K562 (cell line): ENCODE measurements at regions not wholly inside any gene's neighbourhood (a gene's known extent, or its start where the extent isn't known, plus 50 kb on each side); places are given as distances from the start of the nearest gene placed in this dataset.
"Not testable (repeated sequence)": the region's sequence is repeated elsewhere in the genome, so short reads cannot be mapped to it uniquely, and the experiment has no call there.

Experiments
- ATAC-seq: fragments of 200-7000 bp; cut with Tn5 transposase; 3 replicates; pipeline ENCODE4 v1.9.1; 2020; ENCODE audit warnings: moderate library complexity
- BruUV-seq: library from RNA; stranded (reverse); fragments of 400-500 nt; replicated peaks from 2 replicates; lab custom pipeline; 2021; lab: Mats Ljungman, UMichigan
- CTCF ChIA-PET: fragments of 300-600 bp; formaldehyde crosslinking; extraction: SDS; loops from one replicate; lab custom pipeline; 2021; ENCODE audit warnings: low intra/inter-chr PET ratio; lab: Yijun Ruan, JAX
- POLR2A ChIA-PET: fragments of 300-600, 350-650 bp; sonication (Branson Sonifier 250); formaldehyde crosslinking; extraction: SDS; loops from one replicate; lab custom pipeline; 2021; ENCODE audit warnings: antibody characterized with exemption, inconsistent platforms; lab: Yijun Ruan, JAX
- DNase-seq, 4 experiments: peaks; one replicate each; pipeline versions ENCODE4 v3.0.0 to v3.0.0-alpha.2; 2011 to 2018; ENCODE audit warnings: low spot score in 3 of 4, mixed read lengths in 3 of 4; ENCODE audit errors: extremely low read depth in 1 of 4
- FAIRE-seq: peaks from 2 replicates; lab custom pipeline; 2011; peaks lifted over from hg19 to GRCh38; lab: Jason Lieb, UNC
- H2AFZ ChIP-seq: 2 replicates; pipeline ENCODE4 v1.6.0; 2011; ENCODE audit warnings: low read depth, low read length, control low read depth, inconsistent platforms
- H3K27ac ChIP-seq: fragments of 200-600 bp; 3 replicates; pipeline ENCODE4 v1.8.0; 2011; ENCODE audit warnings: low read depth, mild to moderate bottlenecking, control low read depth, inconsistent platforms, low read length, moderate library complexity, mixed read lengths; ENCODE audit errors: extremely low read depth
- H3K27me3 ChIP-seq, 2 experiments: fragments of 300-600 bp in 1 of 2; 2 replicates in 1 of 2; 3 replicates in 1 of 2; pipeline versions ENCODE4 v1.6.0 to v1.8.0; 2011; ENCODE audit warnings: inconsistent platforms in 2 of 2, low read length in 2 of 2, mild to moderate bottlenecking in 1 of 2, mixed read lengths in 1 of 2, moderate library complexity in 1 of 2; ENCODE audit not compliant: control insufficient read depth in 2 of 2, insufficient read depth in 2 of 2
- H3K36me3 ChIP-seq: fragments of 300-600 bp; 3 replicates; pipeline ENCODE4 v1.8.0; 2011; ENCODE audit warnings: mild to moderate bottlenecking, low read length, inconsistent platforms; ENCODE audit not compliant: control insufficient read depth, insufficient read depth
- H3K4me1 ChIP-seq, 2 experiments: fragments of 200-600 bp in 1 of 2; replicated peaks in 1 of 2; 2 replicates in 1 of 2; 3 replicates in 1 of 2; pipeline versions ENCODE4 v1.5.1 to v1.8.0; 2011; ENCODE audit warnings: inconsistent platforms in 2 of 2, low read length in 2 of 2, mild to moderate bottlenecking in 1 of 2, mixed read lengths in 1 of 2, moderate library complexity in 1 of 2; ENCODE audit not compliant: control insufficient read depth in 2 of 2, insufficient read depth in 2 of 2
- H3K4me2 ChIP-seq: 2 replicates; pipeline ENCODE4 v1.6.1; 2011; ENCODE audit warnings: low read length, control low read depth, inconsistent platforms, mixed read lengths; ENCODE audit not compliant: insufficient read depth
- H3K4me3 ChIP-seq: fragments of 200-600 bp; sonication (generic), shearing (Covaris generic); 2 replicates; pipeline ENCODE4 v1.5.1; 2016; ENCODE audit warnings: control low read depth, inconsistent platforms
- H3K79me2 ChIP-seq: fragments of 200-600 bp; 3 replicates; pipeline ENCODE4 v1.8.0; 2011; ENCODE audit warnings: low read length, inconsistent platforms; ENCODE audit not compliant: control insufficient read depth, insufficient read depth
- H3K9ac ChIP-seq, 2 experiments: 2 replicates each; pipeline versions ENCODE4 v1.6.0 to v1.6.1; 2011; ENCODE audit warnings: low read depth in 2 of 2, low read length in 2 of 2, control low read depth in 1 of 2, inconsistent platforms in 1 of 2, mild to moderate bottlenecking in 1 of 2, mixed read lengths in 1 of 2; ENCODE audit not compliant: insufficient read depth in 1 of 2
- H3K9me1 ChIP-seq: one replicate; pipeline ENCODE4 v1.6.0; 2011; ENCODE audit warnings: inconsistent platforms, mild to moderate bottlenecking, low read length, moderate library complexity; ENCODE audit not compliant: control insufficient read depth, insufficient read depth
- H3K9me3 ChIP-seq: replicated peaks from 2 replicates; pipeline ENCODE4 v1.5.1; 2011; ENCODE audit warnings: low read depth, low read length, inconsistent platforms; ENCODE audit not compliant: control insufficient read depth, insufficient read depth
- H4K20me1 ChIP-seq: replicated peaks from 2 replicates; pipeline ENCODE4 v1.6.1; 2011; ENCODE audit warnings: low read length, inconsistent platforms, mixed read lengths; ENCODE audit not compliant: control insufficient read depth, insufficient read depth
- ESRRA ChIP-seq: fragments of 450-650 bp; IDR thresholded peaks from 2 replicates; pipeline ENCODE4 v1.6.1; 2014; ENCODE audit warnings: low read depth, mild to moderate bottlenecking, moderate library complexity, borderline replicate concordance
- ZBTB11 ChIP-seq, 3 experiments: fragments of 200-800 bp in 1 of 3; fragments of 250-450 bp in 1 of 3; fragments of 450-650 bp in 1 of 3; sonication (Bioruptor Pico) in 1 of 3; sonication (Bioruptor generic) in 1 of 3; formaldehyde crosslinking in 1 of 3; IDR thresholded peaks; 2 replicates each; pipeline versions ENCODE4 v1.6.1 to v1.8.0; 2016 to 2022; ENCODE audit warnings: mild to moderate bottlenecking in 2 of 3, missing genetic modification characterization in 2 of 3, missing compliant biosample characterization in 1 of 3, moderate library complexity in 1 of 3
- ZNF146 ChIP-seq: IDR thresholded peaks from one replicate; pipeline ENCODE4 v1.6.1; 2018; ENCODE audit warnings: missing compliant biosample characterization; ENCODE audit not compliant: unreplicated experiment
- in situ Hi-C: fragments of 300-500 bp; cut with MboI; formaldehyde crosslinking; loops from 4 replicates; pipeline ENCODE4 v1.15.0; 2018; ENCODE audit warnings: inconsistent platforms, mixed read lengths
- intact Hi-C: fragments of 100-400 bp; cut with micrococcal nuclease; formaldehyde crosslinking; loops from 2 replicates; pipeline ENCODE4 v1.14.2; 2022

- TF ChIP-seq ZBTB11 (CRISPR knock-in tag; IDR thresholded peaks at IDR 0.05) (no peak), ESRRA (no peak)
- TF ChIP-seq, all 486 proteins: peak for 0
Observed at GRCh38 chr5:67636091-67636490, 439.5 kb upstream of the CD180 start (continued).

GRCh38 chr5:67627079-67627478, 430.5 kb upstream of the CD180 start:
- H4K20me1 ChIP-seq, DNase-seq, H3K9me1 ChIP-seq, BruUV-seq, FAIRE-seq, H3K36me3 ChIP-seq, H3K4me1 ChIP-seq, intact Hi-C loops, H3K79me2 ChIP-seq, H3K27me3 ChIP-seq, in situ Hi-C loops, CTCF ChIA-PET, H3K4me3 ChIP-seq, H2AFZ ChIP-seq, H3K9me3 ChIP-seq, H3K4me2 ChIP-seq, ATAC-seq, H3K9ac ChIP-seq, H3K27ac ChIP-seq: not testable (repeated sequence)
- POLR2A ChIA-PET = interaction anchor here (0.6 to 0.7 kb wide), 2 partner anchors 36 to 164 kb away, joined by 3 to 5 read pairs; no protein-coding TSS in a partner anchor
- TF ChIP-seq ZNF146 (CRISPR knock-in tag) = peak; percentile 25
